NCI-H1105 treated with DMSO at 0.1 percent for 48 hours (cell line): ENCODE measurements at regions not wholly inside any gene's neighbourhood (a gene's known extent, or its start where the extent isn't known, plus 50 kb on each side); places are given as distances from the start of the nearest gene placed in this dataset.
"Not testable (repeated sequence)": the region's sequence is repeated elsewhere in the genome, so short reads cannot be mapped to it uniquely, and the experiment has no call there.

Experiments used
- DNase-seq: peaks from one replicate; lab custom pipeline; 2025; lab: John Stamatoyannopoulos, UW

DNA sequence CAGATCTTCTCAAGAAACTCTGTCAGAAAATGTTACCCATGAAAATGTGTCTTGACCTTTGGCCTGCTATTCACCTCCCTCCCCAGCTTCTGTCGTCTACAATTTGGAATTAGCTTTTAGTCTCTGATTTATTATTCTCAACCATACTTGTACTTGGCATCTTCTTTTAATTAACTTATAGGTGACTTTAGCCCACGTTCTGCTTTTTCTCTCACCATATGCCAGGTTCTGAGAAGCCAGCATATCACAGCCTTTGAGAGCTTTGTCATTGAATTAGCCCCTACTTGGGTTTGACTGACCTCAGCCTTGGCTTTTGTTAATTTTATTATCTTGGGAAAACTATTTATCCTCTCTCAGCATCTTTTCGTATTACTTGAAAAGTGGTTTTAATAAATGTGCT lies 355.9 kb downstream of the OXSM start:
- no peak for DNase-seq

DNA sequence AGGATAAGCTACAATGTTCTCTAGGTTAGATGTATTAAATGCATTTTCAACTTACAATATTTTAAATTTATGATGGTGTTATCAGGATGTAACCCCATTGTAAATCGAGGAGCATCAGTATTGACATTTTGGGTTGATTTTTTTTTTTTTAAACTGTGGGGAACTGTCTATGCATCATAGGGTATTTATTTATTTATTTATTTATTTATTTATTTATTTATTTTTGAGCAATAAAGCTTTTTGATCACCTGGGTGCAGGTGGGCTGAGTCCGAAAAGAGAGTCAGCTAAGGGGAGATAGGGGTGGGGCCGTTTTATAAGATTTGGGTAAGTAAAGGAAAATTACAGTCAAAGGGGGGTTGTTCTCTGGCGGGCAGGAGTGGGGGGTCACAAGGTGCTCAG lies 367.5 kb downstream of the OXSM start:
- DNase-seq, result not testable (repeated sequence)

DNA sequence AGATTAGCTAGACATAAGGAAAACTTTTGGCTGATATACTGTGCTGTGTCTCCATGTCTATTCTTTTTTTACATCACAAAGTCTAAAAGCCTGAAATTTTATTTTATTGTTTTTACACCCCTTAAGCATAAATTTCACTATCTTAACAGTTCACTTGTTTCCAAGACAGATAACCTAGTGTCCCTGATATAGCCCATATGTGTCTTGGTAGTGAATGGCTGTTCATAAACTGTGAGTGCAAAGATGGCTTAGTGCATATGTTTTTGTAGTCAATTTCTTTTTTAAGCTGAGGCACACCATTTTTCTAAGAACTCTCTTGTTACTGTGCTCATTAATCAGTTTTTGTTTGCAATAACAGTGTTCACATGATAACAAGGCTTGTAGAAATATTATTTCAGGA lies 381.1 kb downstream of the OXSM start:
- no peak for DNase-seq

- no peak for DNase-seq
Observed at GRCh38 chr3:26191556-26191955, 401.7 kb downstream of the OXSM start.

DNA sequence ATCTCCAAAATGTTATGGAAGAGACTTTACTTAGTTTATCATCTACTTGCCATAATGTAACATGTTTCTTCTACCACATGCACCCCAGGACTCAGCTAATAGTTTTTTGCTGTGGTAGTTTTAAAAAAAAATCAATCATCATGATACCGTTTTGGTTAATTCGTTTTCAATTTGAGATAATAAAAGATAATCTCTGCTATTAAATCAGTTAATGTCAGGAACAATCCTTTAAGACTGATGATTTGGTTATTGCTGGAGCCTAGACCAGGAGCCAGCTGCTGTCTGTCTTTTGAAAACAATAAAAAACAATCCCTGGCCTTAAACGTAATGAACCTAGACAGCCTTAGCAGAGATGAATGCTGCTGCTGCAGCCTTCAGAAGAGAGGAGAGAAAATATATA lies 403.7 kb downstream of the OXSM start:
- DNase-seq, result no peak

- DNase-seq, result no peak
Observed at GRCh38 chr3:26196781-26197180, 406.9 kb downstream of the OXSM start.

DNA sequence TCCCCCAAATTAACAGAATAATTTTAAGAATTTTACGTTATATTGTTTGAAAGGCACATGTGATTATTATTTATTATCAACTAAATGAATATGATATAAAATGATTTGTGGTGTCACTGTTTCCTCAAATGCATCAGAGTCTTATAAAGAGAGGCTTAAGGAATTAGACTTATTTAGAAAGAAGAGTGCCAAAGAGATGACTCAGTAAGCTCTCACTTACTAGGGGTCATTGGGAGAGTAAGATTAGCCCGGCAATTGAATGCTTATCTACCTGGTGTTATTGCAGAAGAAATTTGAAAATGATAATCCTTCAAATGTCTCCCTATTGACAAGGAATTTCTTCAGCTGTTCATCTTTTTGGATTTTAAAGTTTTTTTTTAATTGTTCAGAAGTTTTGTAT lies 408.7 kb downstream of the OXSM start:
- DNase-seq, result no peak

DNA sequence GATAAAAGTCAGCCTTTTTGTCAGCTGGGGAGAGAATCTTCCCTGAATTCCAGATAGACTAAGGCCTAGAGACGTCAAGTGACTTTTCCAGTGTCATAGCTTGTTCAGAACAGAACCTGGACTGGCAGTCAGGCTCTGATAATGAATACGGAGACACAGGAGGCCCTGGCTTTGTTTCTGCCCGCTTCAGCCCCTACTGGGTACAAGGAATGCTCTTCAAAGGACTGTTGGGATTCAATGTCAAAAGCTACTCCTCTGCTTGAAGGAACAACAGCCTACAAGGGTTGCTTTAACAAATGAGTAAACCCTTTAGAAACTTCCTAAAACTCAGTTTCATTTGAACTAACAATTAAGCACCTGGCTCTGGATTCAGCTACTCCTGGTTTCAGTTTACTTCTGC lies 412.3 kb downstream of the OXSM start:
- no peak for DNase-seq

DNA sequence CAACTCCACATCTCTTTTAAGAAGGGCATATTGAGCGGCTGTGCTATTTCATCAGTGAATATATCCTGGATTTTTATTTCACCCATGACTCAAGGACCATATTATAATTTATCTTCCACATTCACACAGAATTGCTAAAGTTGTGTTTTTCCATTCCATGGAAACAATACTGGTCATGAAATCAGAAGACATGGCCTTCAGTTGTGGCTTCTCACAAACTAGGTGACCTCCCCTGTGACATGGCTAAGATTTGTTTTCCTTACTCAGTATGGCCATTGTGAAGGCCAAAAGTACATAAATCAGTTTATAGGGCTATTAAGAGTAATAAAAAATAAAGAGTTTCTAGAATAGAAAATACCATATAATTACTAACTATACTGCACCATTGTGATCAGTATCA lies 415.6 kb downstream of the OXSM start:
- no peak for DNase-seq

DNA sequence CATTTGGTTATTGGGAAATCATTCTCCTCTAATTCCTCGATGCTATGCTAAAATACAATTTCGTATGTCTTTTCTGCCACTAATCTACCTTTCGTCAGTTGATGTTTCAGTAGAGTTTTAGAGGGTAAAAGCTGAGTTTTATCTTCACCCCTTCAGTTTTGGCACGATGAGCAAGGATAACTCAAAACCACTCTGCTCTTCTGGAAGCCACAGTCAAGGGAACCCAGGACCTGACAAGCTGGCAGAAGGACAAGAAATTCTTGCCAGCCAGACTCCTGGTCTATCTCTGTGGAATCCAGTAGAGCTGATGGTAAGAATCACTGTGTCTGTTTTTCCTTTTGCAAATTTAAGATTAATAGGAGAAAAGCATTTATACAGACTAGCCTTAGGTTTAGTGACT lies 414.4 kb upstream of the LRRC3B start:
- DNase-seq, result no peak

DNA sequence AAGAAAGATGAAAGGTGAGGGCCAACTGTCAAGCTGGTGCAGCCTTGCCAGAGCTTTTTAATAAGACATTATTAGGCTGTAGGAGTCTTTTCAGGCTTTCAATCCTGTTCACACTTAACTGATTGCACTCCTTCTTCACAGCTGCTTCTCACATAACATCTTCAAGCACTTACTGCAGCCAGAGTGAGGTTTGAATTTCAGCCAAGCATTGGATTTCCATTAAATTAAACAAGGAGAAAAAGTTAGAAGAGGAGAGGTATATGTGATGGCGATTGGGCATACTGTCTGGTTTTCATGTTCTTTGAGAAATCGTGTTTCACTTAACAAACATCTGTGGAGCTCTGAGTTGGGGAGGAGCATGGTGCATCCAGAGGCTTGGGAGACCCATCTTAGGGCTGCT lies 392.8 kb upstream of the LRRC3B start:
- DNase-seq, result no peak

GRCh38 chr3:26233374-26233773 lies 389.2 kb upstream of the LRRC3B start:
- DNase-seq, result no peak

DNA sequence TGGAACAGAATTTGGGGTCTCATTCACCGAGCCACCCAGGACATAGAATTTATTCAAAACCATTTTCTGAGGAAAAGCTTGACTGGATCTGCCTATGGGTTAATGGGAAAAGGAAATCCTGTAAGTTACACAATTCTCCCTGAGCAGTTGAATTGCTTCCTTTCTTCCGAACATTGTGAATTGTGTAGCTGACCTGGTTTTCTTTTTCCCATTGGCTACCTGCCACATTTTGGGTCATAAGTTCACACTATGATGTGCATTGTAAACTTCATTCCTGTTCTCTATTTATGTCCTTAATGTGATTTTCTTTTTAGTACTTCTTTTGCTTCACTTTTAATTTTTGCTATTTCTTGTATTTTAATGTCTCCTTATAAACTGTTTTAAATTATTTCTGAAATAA lies 386.0 kb upstream of the LRRC3B start:
- DNase-seq, result no peak

- DNase-seq, result no peak
Observed at GRCh38 chr3:26237036-26237682, 385.4 kb upstream of the LRRC3B start.

DNA sequence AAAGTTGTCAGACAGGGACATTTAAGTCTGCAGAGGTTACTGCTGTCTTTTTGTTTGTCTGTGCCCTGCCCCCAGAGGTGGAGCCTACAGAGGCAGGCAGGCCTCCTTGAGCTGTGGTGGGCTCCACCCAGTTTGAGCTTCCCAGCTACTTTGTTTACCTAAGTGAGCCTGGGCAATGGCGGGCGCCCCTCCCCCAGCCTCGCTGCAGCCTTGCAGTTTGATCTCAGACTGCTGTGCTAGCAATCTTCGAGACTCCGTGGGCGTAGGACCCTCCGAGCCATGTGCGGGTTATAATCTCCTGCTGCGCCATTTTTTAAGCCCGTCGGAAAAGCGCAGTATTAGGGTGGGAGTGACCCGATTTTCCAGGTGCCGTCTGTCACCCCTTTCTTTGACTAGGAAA lies 378.0 kb upstream of the LRRC3B start:
- DNase-seq, result not testable (repeated sequence)

- DNase-seq, result no peak
Observed at GRCh38 chr3:26245236-26245635, 377.3 kb upstream of the LRRC3B start.

DNA sequence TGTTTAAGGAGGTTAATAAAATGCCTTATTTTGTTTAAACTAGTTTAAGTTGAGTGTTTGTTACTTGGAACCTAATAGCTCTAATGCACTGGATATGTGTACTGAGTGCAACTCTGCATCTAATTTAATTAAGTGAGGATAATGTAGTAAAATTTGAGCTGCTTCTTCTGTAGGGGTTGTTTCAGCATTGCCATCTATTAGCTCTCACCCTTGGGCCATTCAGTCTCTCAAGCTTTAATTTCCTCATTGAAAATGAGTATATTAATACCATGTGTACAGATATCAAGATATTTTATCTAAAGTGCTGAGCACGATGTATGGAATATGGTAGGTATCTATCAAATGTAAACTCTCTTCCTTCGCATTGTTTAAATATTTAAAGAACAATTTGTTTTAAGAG lies 375.7 kb upstream of the LRRC3B start:
- DNase-seq, result no peak

GRCh38 chr3:26247712-26248111 lies 374.9 kb upstream of the LRRC3B start:
- DNase-seq, result no peak

- no peak for DNase-seq
Observed at GRCh38 chr3:26252001-26252400, 370.6 kb upstream of the LRRC3B start.

DNA sequence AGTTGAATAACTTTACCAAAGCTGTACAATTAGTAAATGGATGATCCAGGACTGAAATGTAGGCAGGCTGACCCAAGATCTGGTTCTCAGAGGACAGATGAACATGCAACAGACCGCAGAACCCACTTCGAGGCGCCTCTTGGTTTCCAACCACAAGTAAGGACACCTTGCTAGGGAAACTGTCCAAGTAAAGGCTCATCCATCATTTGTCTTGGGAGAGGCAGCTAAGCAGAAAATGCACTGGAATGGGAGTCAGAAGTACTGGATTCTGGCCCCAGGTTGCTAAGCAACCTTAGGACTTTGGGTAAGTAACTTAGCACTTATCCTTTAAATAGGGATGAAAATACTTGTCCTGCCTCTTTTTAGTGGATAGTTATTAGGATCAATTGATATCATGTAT lies 366.3 kb upstream of the LRRC3B start:
- no peak for DNase-seq

DNA sequence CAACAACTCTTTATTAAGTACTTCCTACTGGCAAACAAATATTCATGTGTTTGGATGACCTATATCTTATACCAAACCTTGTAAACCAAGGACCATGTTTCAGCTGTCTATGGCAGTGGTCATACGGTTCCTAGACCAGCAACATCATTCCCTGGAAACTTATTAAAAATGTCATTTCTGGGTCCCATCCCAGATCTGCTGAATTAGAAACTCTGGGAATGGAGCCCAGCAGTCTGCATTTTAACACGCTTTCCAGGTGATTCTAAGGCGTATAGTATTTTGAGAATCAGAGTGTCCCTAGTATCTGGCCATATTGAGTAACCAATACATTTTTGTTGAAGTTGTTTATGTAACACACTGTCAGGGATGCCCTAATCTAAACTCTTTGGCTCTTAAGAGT lies 363.4 kb upstream of the LRRC3B start:
- DNase-seq, result no peak

DNA sequence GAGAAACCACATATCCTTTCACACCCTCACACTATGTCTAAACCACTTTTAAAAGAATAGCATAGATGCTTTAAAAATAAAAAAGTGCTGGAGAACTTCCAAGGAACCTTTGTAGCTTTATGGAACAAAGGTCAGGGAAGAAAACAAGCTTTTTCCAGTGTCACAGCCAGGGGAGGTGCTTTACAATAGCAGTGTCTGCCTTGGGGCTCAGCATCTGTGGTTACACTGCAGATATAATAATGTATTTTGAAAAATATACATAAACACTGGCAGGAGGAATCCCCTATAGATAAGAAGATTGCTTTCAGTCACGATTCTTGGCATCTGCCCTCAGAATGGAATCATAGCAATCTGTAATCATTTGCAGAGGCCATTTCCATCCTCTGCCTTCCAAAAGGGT lies 362.4 kb upstream of the LRRC3B start:
- no peak for DNase-seq

- DNase-seq, result no peak
Observed at GRCh38 chr3:26264708-26265107, 357.9 kb upstream of the LRRC3B start.

- no peak for DNase-seq
Observed at GRCh38 chr3:26271848-26272247, 350.7 kb upstream of the LRRC3B start.

- no peak for DNase-seq
Observed at GRCh38 chr3:26273196-26273595, 349.4 kb upstream of the LRRC3B start.
